ENCODE measurements at regions not wholly inside any gene's neighbourhood (a gene's known extent, or its start where the extent isn't known, plus 50 kb on each side); places are given as distances from the start of the nearest gene placed in this dataset.

GRCh38 chr17:33534087-33534486, 241.0 kb upstream of the ASIC2 start:
- peaks cover 19% of the 10 kb centered on the region for H3K27me3 ChIP-seq
- H3K9me3 ChIP-seq, result no peaks in the 10 kb centered on the region
- no peak for DNase-seq
- H3K36me3 ChIP-seq, result no peaks in the 10 kb centered on the region
- TF ChIP-seq, protein P1, sequence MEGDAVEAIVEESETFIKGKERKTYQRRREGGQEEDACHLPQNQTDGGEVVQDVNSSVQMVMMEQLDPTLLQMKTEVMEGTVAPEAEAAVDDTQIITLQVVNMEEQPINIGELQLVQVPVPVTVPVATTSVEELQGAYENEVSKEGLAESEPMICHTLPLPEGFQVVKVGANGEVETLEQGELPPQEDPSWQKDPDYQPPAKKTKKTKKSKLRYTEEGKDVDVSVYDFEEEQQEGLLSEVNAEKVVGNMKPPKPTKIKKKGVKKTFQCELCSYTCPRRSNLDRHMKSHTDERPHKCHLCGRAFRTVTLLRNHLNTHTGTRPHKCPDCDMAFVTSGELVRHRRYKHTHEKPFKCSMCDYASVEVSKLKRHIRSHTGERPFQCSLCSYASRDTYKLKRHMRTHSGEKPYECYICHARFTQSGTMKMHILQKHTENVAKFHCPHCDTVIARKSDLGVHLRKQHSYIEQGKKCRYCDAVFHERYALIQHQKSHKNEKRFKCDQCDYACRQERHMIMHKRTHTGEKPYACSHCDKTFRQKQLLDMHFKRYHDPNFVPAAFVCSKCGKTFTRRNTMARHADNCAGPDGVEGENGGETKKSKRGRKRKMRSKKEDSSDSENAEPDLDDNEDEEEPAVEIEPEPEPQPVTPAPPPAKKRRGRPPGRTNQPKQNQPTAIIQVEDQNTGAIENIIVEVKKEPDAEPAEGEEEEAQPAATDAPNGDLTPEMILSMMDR (IDR thresholded peaks at IDR 0.05; ENCODE audit: low read depth, low read length), result no peak
- no peaks in the 10 kb centered on the region for H3K4me1 ChIP-seq
- H3K4me3 ChIP-seq (ENCODE audit: low read depth, low read length), result no peak overlapping the region

- peaks cover 8% of the 10 kb centered on the region; the same call in 1 of the 2 replicates for H3K27me3 ChIP-seq
Observed at GRCh38 chr17:33545124-33545523, 252.0 kb upstream of the ASIC2 start.

DNA sequence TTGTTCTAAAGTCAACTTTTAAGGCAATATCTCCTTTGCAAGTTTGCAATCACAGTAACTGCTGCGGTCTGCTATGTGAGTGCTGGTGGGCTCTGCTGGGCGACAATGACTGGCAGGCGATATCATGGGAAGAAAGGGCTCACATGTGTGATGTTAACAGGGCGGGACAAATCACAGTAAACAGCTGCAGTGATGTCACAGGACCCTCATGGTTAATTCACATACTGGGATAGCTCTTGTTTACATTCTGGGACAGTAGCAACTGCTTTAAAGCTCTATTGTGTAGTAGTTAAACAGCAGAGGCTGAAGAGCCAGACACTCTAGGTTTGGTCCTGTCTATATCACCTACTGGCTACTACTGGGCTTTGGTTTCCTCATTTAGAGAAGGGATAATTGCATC, 257.2 kb upstream of the ASIC2 start:
- DNase-seq, result no peak
- Histone ChIP-seq H3K36me3 (no peaks in the 10 kb centered on the region), H3K27me3 (peaks cover 6% of the 10 kb centered on the region; the same call in 1 of the 2 replicates), H3K4me3 (ENCODE audit: low read depth, low read length) (no peak overlapping the region), H3K4me1 (no peaks in the 10 kb centered on the region), H3K9me3 (no peaks in the 10 kb centered on the region)
- TF ChIP-seq, protein P1 (IDR thresholded peaks at IDR 0.05; ENCODE audit: low read depth, low read length), result no peak

More at GRCh38 chr17:33545124-33545523, 252.0 kb upstream of the ASIC2 start:
- Histone ChIP-seq H3K36me3 (no peaks in the 10 kb centered on the region), H3K4me1 (no peaks in the 10 kb centered on the region), H3K4me3 (ENCODE audit: low read depth, low read length) (no peak overlapping the region), H3K9me3 (no peaks in the 10 kb centered on the region)
- TF ChIP-seq, protein P1 (IDR thresholded peaks at IDR 0.05; ENCODE audit: low read depth, low read length), result no peak
- DNase-seq, result no peak

- TF ChIP-seq, protein P1 (IDR thresholded peaks at IDR 0.05; ENCODE audit: low read depth, low read length), result no peak
- Histone ChIP-seq H3K4me1 (no peaks in the 10 kb centered on the region), H3K4me3 (ENCODE audit: low read depth, low read length) (no peak overlapping the region), H3K27me3 (peaks cover 6% of the 10 kb centered on the region; the same call in 1 of the 2 replicates), H3K36me3 (no peaks in the 10 kb centered on the region), H3K9me3 (no peaks in the 10 kb centered on the region)
- no peak for DNase-seq
Observed at GRCh38 chr17:33551075-33551474, 258.0 kb upstream of the ASIC2 start.

DNA sequence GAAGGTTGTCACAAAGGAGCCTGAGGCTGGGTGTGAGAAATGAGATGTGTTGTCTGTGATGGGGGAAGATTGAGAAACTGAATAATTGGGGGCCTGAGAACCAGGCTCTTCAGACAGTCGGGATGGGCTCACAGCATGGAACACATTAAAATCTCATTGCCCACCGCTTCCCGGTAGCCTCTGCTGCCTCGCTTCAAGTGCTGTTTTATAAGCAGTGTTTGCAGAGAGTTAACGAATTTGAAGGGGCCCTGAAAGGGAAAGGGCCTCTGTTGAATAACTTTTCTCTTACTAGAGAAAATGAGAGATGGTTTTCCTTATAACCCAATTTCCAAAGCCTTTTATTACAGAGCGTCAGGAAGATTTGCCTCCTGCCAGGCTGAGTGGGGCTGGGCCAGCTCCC, 258.8 kb upstream of the ASIC2 start:
- H3K4me3 ChIP-seq (ENCODE audit: low read depth, low read length), result no peak overlapping the region
- H3K27me3 ChIP-seq, result peaks cover 6% of the 10 kb centered on the region; the same call in 1 of the 2 replicates
- no peaks in the 10 kb centered on the region for H3K9me3 ChIP-seq
- no peaks in the 10 kb centered on the region for H3K4me1 ChIP-seq
- TF ChIP-seq, protein P1 (IDR thresholded peaks at IDR 0.05; ENCODE audit: low read depth, low read length), result no peak
- DNase-seq, result no peak
- H3K36me3 ChIP-seq, result no peaks in the 10 kb centered on the region

DNA sequence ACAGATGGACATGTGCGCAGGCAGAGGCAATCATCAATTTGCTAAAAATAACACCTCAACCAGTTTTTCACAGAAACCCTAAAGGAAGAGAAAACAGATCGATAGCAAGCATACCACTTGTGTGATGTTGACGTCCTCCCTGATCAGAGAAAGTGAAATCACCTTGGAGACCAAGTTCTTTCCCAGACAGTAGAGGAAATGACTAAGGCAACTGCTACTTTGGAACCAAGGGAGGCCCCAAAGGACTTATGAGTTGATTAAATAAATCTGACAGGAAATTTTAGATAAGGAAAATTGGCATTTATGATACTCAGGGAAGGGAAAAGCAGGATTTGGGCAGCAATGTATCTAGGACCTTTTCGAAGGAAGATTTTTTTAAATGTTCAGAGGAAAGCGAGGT, 267.1 kb upstream of the ASIC2 start:
- H3K4me1 ChIP-seq, result no peaks in the 10 kb centered on the region; the same call in 1 of the 2 replicates
- H3K4me3 ChIP-seq (ENCODE audit: low read depth, low read length), result no peak overlapping the region
- no peak for DNase-seq

More for the DNA sequence above, 267.1 kb upstream of the ASIC2 start:
- no peaks in the 10 kb centered on the region for H3K36me3 ChIP-seq
- H3K9me3 ChIP-seq, result no peaks in the 10 kb centered on the region
- TF ChIP-seq, protein P1 (IDR thresholded peaks at IDR 0.05; ENCODE audit: low read depth, low read length), result no peak
- peaks cover 8% of the 10 kb centered on the region; the same call in 1 of the 2 replicates for H3K27me3 ChIP-seq
